ENCODE measurements at regions not wholly inside any gene's neighbourhood (a gene's known extent, or its start where the extent isn't known, plus 50 kb on each side); places are given as distances from the start of the nearest gene placed in this dataset.

- TF ChIP-seq CTCF (IDR thresholded peaks at IDR 0.05) (no peak), EZH2 (IDR thresholded peaks at IDR 0.05) (no peak), EZH2phosphoT487 (IDR thresholded peaks at IDR 0.05) (no peak)
These were observed 128.7 kb upstream of the JCAD start for GRCh38 chr10:30188101-30188500.
